ENCODE measurements at regions not wholly inside any gene's neighbourhood (a gene's known extent, or its start where the extent isn't known, plus 50 kb on each side); places are given as distances from the start of the nearest gene placed in this dataset.

DNA sequence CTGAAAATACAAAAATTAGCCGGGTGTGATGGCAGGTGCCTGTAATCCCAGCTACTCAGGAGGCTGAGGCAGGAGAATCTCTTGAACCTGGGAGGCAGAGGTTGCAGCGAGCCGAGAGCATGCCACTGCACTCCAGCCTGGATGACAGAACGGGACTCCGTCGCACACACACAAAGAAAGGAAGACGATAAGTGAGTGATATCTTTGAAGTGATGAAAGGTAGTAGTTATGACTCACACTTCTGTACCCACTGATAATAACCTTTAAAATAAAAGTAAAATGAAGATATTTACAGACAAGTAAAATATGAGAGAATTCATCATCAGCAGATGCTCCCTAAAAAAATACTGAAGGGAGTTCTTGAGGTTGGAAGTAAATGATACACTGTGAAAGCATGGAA, 171.3 kb upstream of the CRY1 start:
- TF ChIP-seq, protein P1, sequence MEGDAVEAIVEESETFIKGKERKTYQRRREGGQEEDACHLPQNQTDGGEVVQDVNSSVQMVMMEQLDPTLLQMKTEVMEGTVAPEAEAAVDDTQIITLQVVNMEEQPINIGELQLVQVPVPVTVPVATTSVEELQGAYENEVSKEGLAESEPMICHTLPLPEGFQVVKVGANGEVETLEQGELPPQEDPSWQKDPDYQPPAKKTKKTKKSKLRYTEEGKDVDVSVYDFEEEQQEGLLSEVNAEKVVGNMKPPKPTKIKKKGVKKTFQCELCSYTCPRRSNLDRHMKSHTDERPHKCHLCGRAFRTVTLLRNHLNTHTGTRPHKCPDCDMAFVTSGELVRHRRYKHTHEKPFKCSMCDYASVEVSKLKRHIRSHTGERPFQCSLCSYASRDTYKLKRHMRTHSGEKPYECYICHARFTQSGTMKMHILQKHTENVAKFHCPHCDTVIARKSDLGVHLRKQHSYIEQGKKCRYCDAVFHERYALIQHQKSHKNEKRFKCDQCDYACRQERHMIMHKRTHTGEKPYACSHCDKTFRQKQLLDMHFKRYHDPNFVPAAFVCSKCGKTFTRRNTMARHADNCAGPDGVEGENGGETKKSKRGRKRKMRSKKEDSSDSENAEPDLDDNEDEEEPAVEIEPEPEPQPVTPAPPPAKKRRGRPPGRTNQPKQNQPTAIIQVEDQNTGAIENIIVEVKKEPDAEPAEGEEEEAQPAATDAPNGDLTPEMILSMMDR (IDR thresholded peaks at IDR 0.05 in 4 of 5, conservative IDR thresholded peaks at IDR 0.05 in 1 of 5): no peak
- no peak for TF ChIP-seq POLR2A (IDR thresholded peaks at IDR 0.05)

Data from gastrocnemius medialis (tissue), 4 donors.